NCI-H460 (cell line): ENCODE measurements at regions not wholly inside any gene's neighbourhood (a gene's known extent, or its start where the extent isn't known, plus 50 kb on each side); places are given as distances from the start of the nearest gene placed in this dataset.
A peak's percentile ranks its signal among the peaks of the same experiment; 100 is the strongest.
"Not testable (repeated sequence)": the region's sequence is repeated elsewhere in the genome, so short reads cannot be mapped to it uniquely, and the experiment has no call there.

ENCODE experiments used
- DNase-seq: peaks from one replicate; pipeline ENCODE4 v3.0.0-alpha.2; 2016; ENCODE audit warnings: low read depth; ENCODE audit errors: extremely low read depth

DNA sequence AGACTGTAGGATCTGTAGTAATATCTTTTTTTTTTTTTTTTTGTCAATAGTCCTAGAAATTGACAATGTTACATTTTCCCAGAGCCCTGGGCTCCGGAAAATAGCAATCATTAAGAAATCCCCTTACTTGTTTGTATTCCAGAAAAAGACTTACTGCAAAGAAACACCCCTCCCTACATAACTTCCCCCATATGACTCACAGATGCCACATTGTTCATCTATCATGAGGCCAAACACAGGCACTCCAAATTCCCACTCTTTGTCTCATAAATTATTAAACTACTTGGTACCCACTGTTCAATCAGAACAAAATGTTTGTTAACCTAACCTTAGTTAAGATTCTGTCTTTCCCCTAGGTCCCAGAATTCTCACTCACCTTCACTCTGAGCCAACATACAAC, 53.5 kb downstream of the TEX51 start:
- DNase-seq, result no peak

DNA sequence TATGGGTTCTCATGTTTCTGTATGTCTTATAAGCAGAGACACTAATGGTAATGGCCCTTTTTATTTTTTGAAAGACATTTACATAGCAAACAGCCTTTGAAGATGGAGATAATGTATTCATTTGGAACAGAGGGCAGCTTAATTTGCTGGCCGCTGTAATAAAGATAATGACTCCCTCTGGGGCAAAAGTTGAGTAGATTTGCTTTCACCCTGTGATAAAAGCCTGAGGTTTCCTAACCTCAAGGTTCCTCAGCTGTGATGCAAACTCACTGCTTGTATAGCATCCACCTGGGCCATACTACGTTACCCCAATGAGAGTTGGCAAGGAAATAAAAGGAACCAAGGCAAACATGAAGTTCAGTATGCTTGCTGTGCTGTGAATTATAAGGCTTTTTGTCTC, 54.8 kb downstream of the TEX51 start:
- DNase-seq, result no peak

DNA sequence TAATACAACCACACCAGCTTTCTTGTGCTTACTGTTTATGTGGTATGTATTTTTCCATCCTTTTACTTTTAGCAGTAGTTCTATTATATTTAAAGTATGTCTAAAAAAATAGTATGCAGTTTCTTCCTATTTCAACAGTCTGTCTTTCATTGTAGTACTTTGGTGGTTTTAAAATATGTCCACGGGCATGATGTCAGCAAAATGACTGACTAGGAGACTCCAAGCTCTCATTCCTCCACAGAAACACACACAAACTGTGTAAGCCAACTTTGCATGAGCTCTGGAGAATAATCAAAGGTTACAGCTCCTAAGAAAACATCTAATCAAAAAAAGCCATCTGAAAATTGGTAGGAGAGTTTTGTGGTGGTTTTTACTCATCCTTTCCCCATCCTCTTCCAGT, 56.1 kb downstream of the TEX51 start:
- no peak for DNase-seq

DNA sequence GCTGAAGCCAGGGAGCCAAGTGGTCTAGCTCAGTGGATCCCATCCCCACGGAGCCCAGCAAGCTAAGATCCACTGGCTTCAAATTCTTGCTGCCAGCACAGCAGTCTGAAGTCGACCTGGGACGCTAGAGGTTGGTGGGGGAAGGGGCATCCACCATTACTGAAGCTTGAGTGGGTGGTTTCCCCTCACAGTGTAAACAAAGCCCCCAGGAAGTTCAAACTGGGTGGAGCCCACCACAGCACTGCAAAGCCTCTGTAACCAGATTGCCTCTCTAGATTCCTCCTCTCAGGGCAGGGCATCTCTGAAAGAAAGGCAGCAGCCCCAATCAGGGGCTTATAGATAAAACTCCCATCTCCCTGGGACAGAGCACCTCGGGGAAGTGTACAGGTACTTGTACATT, 58.1 kb downstream of the TEX51 start:
- not testable (repeated sequence) for DNase-seq

DNA sequence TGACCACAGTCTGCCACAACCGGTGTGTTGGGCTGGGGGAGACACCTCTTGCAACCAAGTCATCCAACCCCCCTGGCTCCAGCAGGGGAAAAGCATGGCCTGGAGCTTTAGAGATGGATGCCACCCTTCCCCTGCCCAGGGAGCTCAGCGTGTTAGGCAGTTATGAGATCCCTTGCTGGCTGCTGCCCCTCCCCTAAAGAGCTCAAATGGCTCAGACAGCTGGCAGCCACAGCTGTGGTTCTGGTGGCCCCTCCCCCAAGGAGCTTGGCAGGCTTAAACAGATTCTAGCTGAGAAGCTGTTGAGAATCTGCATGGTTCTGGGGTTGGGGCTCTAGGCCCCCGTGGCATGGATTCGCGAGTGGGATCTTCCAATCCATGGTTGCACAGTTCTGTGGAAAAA, 64.7 kb downstream of the TEX51 start:
- DNase-seq, result no peak

DNA sequence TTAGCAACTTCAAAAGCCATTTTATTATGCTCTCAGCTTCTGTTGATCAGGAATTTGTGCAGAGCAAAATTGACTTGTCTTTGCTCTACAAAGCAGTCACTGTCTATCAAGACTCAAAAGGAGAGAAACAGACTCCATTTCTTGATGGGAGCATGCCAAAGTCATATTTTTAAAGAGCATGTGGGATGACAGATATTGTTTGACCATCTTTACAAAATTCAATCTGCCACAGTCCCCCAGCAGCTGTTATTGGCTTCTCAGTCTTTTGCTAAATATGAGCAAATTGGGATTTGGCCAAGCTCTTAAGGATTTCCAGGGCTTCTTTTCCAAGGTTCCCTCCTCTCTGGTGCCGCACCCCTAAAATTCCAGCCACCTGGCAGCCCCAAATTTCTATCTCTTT, 67.9 kb downstream of the TEX51 start:
- no peak for DNase-seq

DNA sequence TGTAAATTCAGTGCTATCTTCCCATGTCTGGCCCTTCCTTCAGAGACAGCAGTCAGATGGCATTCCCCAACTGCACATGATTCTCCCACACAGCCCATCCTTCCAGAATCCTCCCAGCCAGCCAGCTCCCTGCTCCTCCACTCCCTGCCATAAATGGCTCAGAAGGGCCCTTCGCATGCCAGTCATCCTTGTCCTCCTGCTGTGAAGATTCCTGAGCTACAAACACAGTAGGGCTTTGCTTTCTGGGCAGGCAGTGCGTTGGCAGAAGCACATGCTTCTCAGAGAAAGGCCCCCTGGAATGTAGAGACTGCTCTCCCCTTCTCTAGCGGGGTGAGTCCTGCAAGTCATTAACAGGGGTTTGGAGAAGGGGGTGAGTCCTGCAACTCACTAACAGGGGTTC, 71.9 kb downstream of the TEX51 start:
- DNase-seq, result no peak

DNA sequence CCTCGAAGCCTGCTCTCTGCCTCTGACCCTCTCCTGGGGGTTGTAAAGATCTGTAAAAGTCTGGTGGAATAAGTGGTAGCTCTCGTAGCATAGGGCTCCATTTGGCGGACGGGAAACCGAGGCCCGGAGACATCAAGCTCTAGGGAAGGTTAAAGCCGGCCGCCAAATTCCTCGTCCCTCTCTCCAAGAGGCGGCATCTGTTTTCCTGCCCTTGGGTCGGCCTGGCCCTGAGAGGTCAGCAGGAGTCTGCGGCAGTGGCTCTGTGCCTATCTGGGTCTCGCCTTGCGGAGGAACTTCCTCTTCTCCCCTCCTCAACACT, 72.4 kb downstream of the TEX51 start:
- no peak for DNase-seq

DNA sequence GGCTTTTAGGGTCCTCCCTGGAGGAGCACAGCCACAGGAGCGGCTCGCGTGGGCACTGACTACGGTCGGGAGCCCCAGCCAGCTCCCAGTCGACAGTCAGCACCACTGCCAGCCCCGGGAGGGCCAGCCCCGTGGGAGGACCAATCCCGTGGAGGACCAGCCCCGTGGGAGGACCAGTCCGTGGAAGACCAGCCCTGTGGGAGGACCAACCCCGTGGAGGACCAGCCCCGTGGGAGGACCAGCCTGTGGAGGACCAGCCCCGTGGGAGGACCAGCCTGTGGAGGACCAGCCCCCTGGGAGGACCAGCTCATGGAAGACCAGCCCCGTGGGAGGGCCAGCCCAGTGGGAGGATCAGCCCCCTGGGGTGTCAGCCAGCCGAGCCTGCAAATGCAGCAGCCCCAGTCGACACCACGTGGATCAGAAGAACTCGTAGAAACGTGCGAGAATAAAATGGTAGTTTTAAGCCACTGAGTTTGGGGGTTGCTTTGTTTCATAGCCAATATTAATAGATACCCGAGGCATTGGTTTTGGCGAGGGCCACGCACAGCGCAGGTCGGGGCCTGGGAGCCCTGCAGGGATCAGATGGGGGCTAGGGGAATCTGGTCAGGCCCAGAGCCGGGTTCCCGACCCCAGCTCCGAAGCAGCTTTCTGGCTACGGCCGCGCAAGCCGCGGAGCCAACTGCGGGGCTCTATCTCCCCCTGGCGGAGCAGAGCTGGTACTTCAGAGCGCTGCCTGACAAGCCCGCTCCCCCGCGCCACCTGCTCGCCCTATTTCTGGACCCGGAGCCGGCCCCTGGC, 73.0 kb downstream of the TEX51 start:
- DNase-seq, result peak; percentile 54

DNA sequence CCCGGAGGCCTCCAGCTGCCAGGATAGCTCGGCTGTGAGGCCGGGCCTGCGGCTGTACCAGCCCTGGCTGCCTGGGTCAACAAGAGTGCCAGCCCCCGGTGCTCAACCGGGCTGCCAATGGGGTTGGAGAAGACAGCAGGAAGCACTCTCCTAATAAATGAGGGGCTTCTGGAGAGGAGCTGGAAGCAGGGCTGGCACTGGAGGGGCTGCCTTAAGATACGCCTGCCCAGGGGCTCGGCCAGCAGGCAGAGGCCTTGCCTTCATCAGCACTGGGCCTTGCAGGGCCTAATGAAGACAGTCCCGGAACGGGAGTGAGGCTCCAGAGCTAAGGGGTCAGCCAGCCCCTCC, 73.6 kb downstream of the TEX51 start:
- DNase-seq, result no peak

DNA sequence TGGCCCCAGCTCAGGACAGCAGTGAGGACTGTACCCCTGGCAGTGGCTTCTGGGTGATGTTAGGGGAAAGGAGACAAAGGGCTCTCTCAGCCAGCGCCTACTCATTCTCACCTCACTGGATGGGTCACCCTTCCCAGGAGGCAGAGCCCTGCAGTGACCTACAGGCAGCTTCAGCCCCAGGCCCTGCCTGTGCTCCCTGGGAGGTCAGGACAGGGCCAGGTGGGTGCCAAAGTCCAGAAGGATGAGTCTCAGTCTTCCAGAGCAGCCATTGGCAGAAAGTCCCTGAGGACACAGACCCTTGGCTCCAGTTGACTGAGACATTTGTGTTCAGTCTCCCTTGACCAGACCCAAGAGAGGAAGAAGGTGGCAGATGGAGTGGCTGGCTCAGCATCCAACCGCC, 75.1 kb downstream of the TEX51 start:
- no peak for DNase-seq

DNA sequence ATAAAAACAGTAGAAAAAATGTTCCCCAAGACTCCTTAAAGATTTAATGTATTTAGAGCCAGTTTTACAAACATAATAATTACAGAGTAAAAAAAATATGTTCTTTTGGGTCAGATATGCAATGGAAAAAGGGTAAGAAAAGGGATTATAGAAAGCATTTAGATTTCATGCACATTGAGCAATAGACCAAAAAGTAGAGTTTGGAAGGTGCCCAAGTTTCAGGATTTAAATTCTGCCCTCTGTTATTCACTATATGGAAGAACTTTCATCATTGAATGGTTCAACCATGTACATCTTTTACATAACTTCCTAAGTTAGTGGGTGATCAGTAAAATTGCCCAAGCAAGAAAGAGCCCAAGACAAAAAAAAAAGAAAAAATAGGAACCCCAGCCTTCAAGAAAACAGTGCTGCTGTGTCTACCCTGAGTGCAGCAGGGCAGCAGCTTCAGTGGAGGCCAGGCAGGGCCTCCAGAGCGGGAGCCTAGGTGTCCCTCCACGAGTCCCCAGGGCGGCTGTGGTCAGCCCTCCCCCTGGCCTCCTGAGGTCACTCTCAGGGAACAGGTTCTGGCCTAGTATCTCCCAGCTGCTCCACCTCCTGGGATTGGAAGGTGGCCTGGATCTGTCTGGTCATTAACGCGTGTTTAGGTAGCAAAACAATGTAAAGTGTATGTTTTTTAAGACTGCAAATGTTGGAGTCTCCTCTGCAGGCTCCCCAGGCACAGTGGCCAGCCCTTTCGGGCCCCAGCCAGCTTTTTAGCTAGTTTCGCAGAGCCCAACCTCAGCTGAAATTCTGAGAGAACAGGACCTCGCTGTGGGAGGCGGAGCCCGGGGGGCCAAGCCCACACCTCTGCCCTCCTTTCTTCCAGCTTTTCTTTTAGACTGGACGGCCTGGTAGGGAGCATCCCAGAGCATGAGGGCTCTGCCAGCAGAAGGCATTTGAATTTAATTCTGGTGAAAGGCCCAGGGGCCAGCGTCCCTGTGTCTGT, 77.3 kb downstream of the TEX51 start:
- DNase-seq, result no peak

DNA sequence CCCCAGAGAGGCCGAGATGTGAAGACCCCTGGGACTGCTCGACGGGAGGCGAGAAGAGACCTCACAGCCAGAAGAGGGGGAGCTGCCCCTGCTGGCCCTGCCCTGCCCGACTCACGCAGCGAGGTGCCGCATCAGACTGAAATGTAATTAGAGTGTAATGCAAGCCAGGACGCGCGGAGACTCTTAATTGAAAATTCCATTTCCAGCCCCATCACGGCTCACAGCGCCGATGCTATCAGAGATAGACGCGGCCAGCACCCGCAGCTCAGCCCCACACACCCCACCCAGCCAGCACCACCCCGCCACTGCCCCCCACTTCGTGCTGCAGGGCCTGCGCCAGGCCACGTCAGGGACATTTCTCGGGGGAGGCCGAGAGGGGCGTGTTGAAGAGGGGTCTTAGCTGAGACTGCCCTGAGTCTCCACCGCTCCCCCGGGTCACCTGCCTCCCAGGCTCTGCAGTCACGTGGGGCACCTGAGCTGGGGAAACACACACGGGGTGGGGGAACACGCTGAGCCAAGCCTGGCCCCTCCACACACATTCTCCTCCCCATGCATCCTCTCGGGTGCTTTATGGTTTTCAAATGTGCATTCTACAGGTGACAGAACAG, 78.1 kb downstream of the TEX51 start:
- no peak for DNase-seq

DNA sequence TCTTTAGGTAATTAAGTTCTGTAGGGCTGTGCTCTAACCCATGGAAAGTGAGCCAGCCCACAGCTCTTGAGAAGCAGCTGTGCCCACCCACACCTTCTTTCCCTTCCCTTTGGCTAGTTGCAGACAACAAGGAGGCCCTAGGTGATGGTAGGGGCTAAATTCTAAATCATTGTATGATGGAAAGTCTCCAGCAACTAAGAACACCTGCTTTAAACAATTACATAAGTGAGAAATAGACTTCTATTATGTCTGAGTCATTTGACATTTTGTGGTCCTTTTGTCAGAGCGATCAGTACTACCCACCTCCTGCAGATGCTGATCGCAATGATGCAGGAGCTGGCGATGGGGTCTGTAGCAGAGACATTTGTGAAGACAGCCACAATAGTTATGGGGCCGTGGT, 79.6 kb downstream of the TEX51 start:
- DNase-seq, result no peak

DNA sequence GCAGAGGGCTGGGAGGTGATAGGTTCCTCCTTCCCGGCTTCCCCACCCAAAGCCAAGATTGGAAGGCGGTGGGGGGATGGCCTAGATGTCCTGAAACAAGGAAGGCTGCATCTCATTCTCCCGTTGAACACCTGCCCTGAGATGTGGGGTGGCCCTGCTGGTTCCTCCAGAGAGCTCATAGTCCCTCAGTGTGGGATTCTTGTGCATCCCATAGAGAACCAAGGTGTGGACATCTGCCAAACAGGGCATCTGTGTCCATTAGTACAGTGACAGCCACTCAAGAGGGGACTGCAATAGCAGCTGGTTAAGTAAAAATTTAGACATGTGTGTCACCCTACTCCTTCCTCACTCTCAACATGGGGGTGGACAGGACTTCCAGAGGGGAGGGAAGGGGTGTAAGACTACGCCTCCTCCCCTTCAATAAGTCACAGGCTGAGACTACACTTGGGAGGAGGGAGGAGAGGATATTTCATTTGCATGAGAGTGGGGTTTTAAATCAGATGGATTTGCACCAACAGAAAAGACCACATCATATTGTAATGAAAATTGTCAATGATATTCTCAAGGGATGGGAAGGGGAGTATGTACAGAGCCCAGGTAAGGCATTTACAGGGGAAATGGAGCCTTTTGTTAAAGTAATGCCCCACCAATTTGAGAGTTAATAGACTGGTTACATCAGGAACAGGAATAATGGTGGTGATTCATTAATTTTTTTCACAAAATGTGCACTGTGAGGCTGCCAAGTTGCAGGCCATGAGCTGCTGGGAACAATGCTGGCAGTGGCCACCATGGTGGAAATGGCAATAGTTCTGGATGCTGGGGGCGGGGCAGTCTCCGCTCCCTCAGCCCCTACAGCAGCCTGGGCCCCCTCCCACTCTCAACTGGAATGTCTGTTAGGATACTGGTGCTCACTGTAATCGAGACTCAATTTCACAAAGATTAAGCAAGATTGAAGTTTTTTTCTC, 80.6 kb downstream of the TEX51 start:
- no peak for DNase-seq

DNA sequence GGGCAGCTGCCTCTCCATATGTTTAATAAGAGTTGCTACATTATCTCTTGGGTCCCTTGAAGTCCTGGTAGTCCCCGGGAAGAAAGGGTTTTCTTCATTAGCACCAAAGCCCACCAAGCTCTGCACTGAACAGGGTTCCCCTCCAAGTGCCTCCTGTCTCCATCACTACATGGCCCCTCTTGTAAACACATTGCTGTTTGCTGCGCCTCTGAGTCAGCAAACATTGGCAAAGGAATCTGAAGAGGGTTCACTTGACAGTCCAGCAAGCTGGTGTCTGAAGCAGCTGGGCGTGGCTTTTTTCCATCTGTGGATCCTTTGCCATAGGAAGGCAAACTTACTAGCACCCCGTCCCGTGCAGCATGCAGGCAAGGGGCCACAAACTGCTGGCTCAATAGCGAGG, 82.8 kb downstream of the TEX51 start:
- DNase-seq, result no peak

DNA sequence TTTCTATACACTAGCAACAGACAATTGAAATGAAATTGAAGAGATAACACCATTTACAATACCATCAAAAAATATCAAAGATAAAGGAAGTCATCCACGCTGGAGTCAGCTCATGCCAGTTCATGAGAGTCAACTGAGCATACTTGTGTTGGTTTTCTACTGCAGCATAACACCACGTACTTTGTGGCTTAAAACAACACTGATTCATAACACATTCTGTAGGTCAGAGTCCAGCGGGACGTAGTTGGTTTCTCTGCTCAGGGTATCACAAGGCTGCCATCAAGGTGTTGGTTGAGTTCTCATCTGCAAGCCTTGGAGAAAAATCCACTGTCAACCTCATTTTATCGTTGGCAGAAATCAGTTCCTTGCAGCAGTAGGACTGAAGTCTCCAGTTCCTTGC, 84.2 kb downstream of the TEX51 start:
- no peak for DNase-seq

DNA sequence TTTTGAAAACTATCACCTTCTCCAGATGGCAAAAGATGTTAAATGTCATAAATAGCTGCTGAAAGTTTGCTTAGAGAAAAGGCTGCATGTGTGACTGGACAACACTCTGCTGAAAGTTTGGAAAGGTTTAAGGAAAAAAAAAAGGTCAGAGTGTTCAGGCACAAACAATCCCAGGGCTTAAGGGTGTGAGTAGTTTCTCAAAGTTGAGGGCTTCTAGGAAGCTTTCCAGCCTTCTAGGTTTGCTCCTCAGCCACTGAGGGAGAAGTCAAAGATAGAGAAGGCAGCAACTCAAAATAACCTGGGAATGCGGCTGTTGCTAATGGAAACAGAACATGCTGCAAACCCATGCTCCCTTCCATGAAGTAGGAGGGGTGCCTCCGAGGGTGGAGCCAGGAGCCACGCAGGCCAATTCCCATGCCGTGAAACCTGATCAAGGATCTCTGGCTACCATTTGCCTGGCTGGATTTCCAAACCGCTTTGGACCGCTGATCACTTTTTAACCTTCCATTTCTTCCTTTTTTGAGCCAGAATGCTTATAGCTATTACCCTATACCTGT, 88.0 kb downstream of the TEX51 start:
- DNase-seq, result no peak

DNA sequence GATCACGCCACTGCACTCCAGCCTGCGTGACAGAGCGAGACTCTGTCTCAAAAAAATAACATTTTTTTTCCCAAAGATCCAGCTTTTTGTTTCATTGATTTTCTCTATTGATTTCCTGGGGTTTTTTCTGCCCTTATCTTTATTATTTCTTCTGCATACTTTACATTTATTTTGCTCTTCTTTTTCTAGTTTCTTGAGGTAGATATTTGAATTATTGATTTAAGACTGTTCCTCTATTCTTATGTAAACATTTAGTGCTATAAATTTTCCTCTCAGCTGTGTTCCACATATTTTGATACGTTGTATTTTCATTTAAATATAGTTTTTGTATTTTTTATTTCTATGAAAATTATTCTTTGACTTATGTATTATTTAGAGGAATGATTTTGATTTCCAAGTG, 89.8 kb downstream of the TEX51 start:
- DNase-seq, result no peak

DNA sequence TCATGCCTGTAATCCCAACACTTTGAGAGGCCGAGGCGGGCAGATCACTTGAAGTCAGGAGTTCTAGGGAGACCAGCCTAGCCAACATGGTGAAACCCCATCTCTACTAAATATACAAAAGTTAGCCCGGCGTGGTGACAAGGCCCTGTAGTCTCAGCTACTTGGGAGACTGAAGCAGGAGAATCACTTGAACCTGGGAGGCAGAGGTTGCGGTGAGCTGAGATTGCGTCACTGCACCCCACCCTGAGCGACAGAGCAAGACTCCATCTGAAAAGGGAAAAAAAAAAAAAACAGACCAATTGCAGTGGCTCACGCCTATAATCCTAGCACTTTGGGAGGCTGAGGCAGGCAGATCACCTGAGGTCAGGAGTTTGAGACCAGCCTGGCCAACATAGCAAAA, 90.4 kb downstream of the TEX51 start:
- not testable (repeated sequence) for DNase-seq
